Activated B cell treated with CpG ODN at 0.5 μM for 24 hours (primary cell): ENCODE measurements at regions not wholly inside any gene's neighbourhood (a gene's known extent, or its start where the extent isn't known, plus 50 kb on each side); places are given as distances from the start of the nearest gene placed in this dataset.
"Not testable (repeated sequence)": the region's sequence is repeated elsewhere in the genome, so short reads cannot be mapped to it uniquely, and the experiment has no call there.

Source experiments
- ATAC-seq: fragments of 200-7000 bp; cut with Tn5 transposase; one replicate; pipeline ENCODE4 v1.10.0; 2021; ENCODE audit warnings: low read depth, mild to moderate bottlenecking, moderate library complexity
- CTCF ChIA-PET: fragments of 350-600 bp; sonication (Branson Sonifier 250); formaldehyde crosslinking; loops from one replicate; lab custom pipeline; 2021; ENCODE audit warnings: antibody characterized with exemption; lab: Charles Lee
- POLR2A ChIA-PET: fragments of 350-600 bp; sonication (Branson Sonifier 250); formaldehyde crosslinking; loops from one replicate; lab custom pipeline; 2021; ENCODE audit warnings: antibody characterized with exemption; lab: Charles Lee
- DNase-seq: peaks from one replicate; pipeline ENCODE4 v3.0.0; 2022
- H3K27ac Mint-ChIP-seq: one replicate; pipeline ENCODE4 v1.8.0; 2020; ENCODE audit warnings: mixed read lengths
- H3K27me3 Mint-ChIP-seq: one replicate; pipeline ENCODE4 v1.8.0; 2021; ENCODE audit warnings: mixed read lengths
- H3K36me3 Mint-ChIP-seq: one replicate; pipeline ENCODE4 v1.8.0; 2021; ENCODE audit warnings: low read depth, mixed read lengths
- H3K4me1 Mint-ChIP-seq: one replicate; pipeline ENCODE4 v1.8.0; 2021; ENCODE audit warnings: mixed read lengths
- H3K4me3 Mint-ChIP-seq: one replicate; pipeline ENCODE4 v1.8.0; 2020; ENCODE audit warnings: mild to moderate bottlenecking, mixed read lengths
- H3K9me3 Mint-ChIP-seq: one replicate; pipeline ENCODE4 v1.8.0; 2020; ENCODE audit warnings: mixed read lengths
- intact Hi-C: fragments of 100-400 bp; cut with micrococcal nuclease; formaldehyde crosslinking; loops from one replicate; pipeline ENCODE4 v1.15.1; 2024
- TF ChIP-seq, protein P1 (sequence below): fragments of 200-600 bp; IDR thresholded peaks from one replicate; pipeline ENCODE4 v1.8.0; 2022; ENCODE audit warnings: antibody characterized with exemption, mild to moderate bottlenecking

DNA sequence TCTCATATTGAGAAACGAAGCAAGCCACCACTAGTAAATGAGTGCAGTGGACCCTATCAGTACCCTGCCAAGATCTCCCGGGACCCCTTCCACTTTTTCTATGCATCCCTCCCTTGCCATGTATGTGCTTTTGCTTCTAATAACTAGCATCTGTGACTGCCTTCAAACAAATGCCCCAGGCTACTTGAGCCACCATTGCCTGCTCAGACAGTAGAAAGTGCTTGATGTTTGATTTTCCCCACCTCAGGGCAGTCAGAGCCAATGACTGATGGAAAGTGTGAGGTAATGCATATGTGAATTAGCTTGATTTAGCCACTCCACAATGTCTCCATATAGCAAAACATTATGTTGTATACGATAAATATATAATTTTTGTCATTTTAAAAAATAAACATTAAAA, 797.3 kb upstream of the ACO1 start:
- intact Hi-C loops, result no loop called here
- H3K36me3 Mint-ChIP-seq, result no peaks in the 10 kb centered on the region
- no peaks in the 10 kb centered on the region for H3K4me1 Mint-ChIP-seq
- no peak for DNase-seq
- ChIA-PET POLR2A (no interaction called here), CTCF (no interaction called here)
- no peak overlapping the region for H3K4me3 Mint-ChIP-seq
- H3K27ac Mint-ChIP-seq, result no peak overlapping the region
- no peaks in the 10 kb centered on the region for H3K9me3 Mint-ChIP-seq
- no peak for ATAC-seq
- H3K27me3 Mint-ChIP-seq, result no peaks in the 10 kb centered on the region
- TF ChIP-seq, protein P1, sequence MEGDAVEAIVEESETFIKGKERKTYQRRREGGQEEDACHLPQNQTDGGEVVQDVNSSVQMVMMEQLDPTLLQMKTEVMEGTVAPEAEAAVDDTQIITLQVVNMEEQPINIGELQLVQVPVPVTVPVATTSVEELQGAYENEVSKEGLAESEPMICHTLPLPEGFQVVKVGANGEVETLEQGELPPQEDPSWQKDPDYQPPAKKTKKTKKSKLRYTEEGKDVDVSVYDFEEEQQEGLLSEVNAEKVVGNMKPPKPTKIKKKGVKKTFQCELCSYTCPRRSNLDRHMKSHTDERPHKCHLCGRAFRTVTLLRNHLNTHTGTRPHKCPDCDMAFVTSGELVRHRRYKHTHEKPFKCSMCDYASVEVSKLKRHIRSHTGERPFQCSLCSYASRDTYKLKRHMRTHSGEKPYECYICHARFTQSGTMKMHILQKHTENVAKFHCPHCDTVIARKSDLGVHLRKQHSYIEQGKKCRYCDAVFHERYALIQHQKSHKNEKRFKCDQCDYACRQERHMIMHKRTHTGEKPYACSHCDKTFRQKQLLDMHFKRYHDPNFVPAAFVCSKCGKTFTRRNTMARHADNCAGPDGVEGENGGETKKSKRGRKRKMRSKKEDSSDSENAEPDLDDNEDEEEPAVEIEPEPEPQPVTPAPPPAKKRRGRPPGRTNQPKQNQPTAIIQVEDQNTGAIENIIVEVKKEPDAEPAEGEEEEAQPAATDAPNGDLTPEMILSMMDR, result no peak

DNA sequence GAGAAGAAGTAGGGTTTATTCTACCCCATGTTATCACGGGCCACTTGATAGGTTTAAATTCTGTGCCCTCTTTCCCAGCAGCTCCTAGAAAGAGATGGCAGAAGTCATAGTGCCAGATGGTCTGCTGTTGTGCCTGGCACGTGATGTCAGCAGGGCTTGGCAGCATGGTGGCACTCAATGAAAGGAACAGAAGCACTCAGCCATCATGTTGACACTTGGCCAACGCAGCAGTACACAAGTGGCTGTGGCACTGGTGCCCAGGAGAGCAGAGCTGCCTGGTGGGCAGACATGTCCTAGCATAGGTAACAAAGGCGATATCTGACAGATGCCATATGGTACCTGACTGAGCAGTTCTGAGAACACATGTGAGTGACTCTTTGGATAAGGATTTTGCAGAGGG, 796.4 kb upstream of the ACO1 start:
- H3K4me1 Mint-ChIP-seq, result no peaks in the 10 kb centered on the region
- no peaks in the 10 kb centered on the region for H3K36me3 Mint-ChIP-seq
- no peaks in the 10 kb centered on the region for H3K27me3 Mint-ChIP-seq
- DNase-seq (no peak), ATAC-seq (no peak)
- CTCF ChIA-PET, result no interaction called here
- POLR2A ChIA-PET, result no interaction called here
- H3K27ac Mint-ChIP-seq, result no peak overlapping the region
- TF ChIP-seq, protein P1, result no peak
- H3K4me3 Mint-ChIP-seq, result no peak overlapping the region
- no peaks in the 10 kb centered on the region for H3K9me3 Mint-ChIP-seq
- intact Hi-C loops, result no loop called here

DNA sequence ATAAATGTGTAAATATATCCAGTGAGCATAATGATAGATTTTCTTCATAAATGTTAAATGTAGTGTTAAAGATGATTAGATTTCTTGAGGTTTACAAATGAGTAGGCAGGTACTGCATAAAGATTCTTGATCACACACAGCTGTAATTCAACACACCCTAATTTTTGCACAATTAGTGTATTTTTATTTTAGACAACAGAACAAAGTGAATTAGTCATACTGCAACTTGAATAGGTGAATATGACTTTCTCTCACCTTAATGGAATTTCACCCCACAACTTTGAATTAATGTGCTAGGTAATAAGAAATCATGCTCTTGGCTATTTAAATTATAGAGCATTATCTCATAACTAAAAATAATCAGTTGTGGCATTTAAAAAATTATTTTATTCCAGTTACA, 795.7 kb upstream of the ACO1 start:
- ChIA-PET POLR2A (no interaction called here), CTCF (no interaction called here)
- Mint-ChIP-seq H3K27ac (no peak overlapping the region), H3K9me3 (no peaks in the 10 kb centered on the region), H3K4me3 (no peak overlapping the region), H3K27me3 (no peaks in the 10 kb centered on the region), H3K4me1 (no peaks in the 10 kb centered on the region), H3K36me3 (no peaks in the 10 kb centered on the region)
- intact Hi-C loops, result no loop called here
- DNase-seq (no peak), ATAC-seq (no peak)
- TF ChIP-seq, protein P1, result no peak

DNA sequence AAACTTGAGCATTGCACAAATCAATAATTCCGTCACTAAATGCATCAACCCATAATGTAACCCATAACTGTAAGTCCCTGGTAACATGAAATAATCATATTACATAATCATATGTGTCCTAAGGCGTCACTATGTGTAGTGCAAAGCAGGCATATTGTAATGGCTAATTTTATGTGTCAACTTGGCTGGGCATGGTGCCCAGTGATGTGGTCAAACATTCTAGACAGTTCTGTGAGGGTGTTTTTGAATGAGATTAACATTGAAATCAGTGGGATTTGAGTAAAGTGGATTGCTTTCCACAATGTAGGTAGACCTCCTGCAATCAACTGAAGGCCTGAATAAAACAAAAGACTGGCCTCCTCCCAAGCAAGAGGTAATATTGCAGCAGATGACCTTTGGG, 794.4 kb upstream of the ACO1 start:
- no peaks in the 10 kb centered on the region for H3K4me1 Mint-ChIP-seq
- no peak overlapping the region for H3K27ac Mint-ChIP-seq
- H3K27me3 Mint-ChIP-seq, result no peaks in the 10 kb centered on the region
- ATAC-seq, result no peak
- H3K4me3 Mint-ChIP-seq, result no peak overlapping the region
- H3K36me3 Mint-ChIP-seq, result no peaks in the 10 kb centered on the region
- ChIA-PET CTCF (no interaction called here), POLR2A (no interaction called here)
- DNase-seq, result no peak
- intact Hi-C loops, result loop anchor here (10.0 kb wide), 1 partner anchor 55 kb away; no protein-coding TSS in a partner anchor
- TF ChIP-seq, protein P1, result no peak
- H3K9me3 Mint-ChIP-seq, result no peaks in the 10 kb centered on the region

DNA sequence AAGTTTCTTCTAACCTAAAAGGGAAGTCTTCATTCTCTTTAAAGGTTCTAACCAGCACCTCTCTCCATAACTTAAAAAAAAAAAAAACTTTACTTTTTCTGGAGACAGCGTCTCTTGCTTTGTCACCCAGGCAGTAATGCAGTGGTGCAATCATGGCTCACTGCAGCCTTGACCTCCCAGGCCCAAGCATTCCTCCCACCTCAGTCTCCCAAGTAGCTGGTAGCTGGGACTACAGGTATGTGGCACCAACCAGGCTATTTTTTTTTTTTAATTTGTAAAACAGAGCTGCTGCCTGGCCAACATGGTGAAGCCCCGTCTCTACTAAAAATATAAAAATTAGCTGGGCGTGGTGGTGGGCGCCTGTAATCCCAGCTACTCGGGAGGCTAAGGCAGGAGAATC, 787.4 kb upstream of the ACO1 start:
- CTCF ChIA-PET, H3K4me3 Mint-ChIP-seq, DNase-seq, H3K27me3 Mint-ChIP-seq, H3K27ac Mint-ChIP-seq, H3K36me3 Mint-ChIP-seq, H3K4me1 Mint-ChIP-seq, ATAC-seq, POLR2A ChIA-PET, H3K9me3 Mint-ChIP-seq: not testable (repeated sequence)
- intact Hi-C loops, result loop anchor here (10.0 kb wide), 1 partner anchor 62 kb away; no protein-coding TSS in a partner anchor

DNA sequence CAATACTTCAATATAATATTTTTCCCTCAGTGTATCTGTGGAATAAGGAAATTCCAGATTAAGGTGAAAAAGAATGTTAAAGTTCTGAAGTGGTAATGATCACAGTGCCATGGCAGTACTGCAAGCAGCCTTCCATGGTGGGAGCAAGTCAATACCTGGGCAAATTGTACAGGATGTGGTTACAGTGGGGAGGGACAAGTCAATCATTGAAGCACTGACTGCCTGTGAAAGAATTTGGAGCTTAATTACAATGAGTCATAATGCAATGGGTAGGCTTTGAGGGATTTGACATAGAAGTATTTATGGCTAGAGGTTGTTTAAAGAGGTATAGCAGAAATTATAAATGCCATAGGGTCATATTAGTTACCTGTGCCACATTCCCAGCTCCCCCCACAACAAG, 786.5 kb upstream of the ACO1 start:
- no peaks in the 10 kb centered on the region for H3K36me3 Mint-ChIP-seq
- no peak overlapping the region for H3K4me3 Mint-ChIP-seq
- POLR2A ChIA-PET, result no interaction called here
- intact Hi-C loops, result loop anchor here (10.0 kb wide), 1 partner anchor 63 kb away; no protein-coding TSS in a partner anchor
- H3K27ac Mint-ChIP-seq, result no peak overlapping the region
- DNase-seq (no peak), ATAC-seq (no peak)
- H3K9me3 Mint-ChIP-seq, result no peaks in the 10 kb centered on the region
- TF ChIP-seq, protein P1, result no peak
- H3K4me1 Mint-ChIP-seq, result no peaks in the 10 kb centered on the region
- no peaks in the 10 kb centered on the region for H3K27me3 Mint-ChIP-seq
- CTCF ChIA-PET, result no interaction called here
